ENCODE measurements at regions not wholly inside any gene's neighbourhood (a gene's known extent, or its start where the extent isn't known, plus 50 kb on each side); places are given as distances from the start of the nearest gene placed in this dataset.

- TF ChIP-seq EZH2 (IDR thresholded peaks at IDR 0.05) (no peak), POLR2AphosphoS5 (IDR thresholded peaks at IDR 0.05; ENCODE audit: borderline replicate concordance, low read depth, low read length) (no peak)
Observed at GRCh38 chr2:173719471-173719870, 245.7 kb downstream of the SP3 start.
